OCI-LY7 (cell line): ENCODE measurements at regions not wholly inside any gene's neighbourhood (a gene's known extent, or its start where the extent isn't known, plus 50 kb on each side); places are given as distances from the start of the nearest gene placed in this dataset.

Source experiments
- EZH2phosphoT487 ChIP-seq: fragments of 200-600 bp; sonication (generic); IDR thresholded peaks from 2 replicates; pipeline ENCODE4 v1.6.1; 2018; ENCODE audit warnings: low read depth, borderline replicate concordance, mild to moderate bottlenecking, mixed run types, antibody characterized with exemption, low read length, moderate library complexity, mixed read lengths
- TF ChIP-seq, protein P1 (sequence below): fragments of 200-600 bp; sonication (generic); conservative IDR thresholded peaks from 2 replicates; pipeline ENCODE4 v1.5.1; 2014; ENCODE audit warnings: mild to moderate bottlenecking, antibody characterized with exemption, low read length, moderate library complexity, mixed read lengths

DNA sequence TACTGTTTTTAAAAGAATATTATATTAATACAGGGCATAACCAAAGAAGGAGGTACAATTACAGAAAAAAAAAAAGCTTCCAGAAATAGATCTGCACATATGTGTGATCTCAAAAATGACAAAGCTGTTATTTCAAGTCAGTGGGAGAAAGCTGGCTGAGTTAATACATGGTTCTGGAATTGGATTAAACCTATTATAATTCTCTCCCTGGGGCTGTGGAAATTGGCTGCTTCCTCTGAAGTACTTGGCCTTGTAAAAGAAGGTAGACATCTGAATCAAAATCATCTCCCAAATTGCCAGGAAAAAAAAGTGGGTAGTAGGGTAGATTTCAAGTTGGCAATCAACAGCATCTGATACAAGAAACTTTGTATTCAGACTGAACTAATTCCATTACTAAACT lies 723.9 kb upstream of the ALCAM start:
- TF ChIP-seq, protein P1, sequence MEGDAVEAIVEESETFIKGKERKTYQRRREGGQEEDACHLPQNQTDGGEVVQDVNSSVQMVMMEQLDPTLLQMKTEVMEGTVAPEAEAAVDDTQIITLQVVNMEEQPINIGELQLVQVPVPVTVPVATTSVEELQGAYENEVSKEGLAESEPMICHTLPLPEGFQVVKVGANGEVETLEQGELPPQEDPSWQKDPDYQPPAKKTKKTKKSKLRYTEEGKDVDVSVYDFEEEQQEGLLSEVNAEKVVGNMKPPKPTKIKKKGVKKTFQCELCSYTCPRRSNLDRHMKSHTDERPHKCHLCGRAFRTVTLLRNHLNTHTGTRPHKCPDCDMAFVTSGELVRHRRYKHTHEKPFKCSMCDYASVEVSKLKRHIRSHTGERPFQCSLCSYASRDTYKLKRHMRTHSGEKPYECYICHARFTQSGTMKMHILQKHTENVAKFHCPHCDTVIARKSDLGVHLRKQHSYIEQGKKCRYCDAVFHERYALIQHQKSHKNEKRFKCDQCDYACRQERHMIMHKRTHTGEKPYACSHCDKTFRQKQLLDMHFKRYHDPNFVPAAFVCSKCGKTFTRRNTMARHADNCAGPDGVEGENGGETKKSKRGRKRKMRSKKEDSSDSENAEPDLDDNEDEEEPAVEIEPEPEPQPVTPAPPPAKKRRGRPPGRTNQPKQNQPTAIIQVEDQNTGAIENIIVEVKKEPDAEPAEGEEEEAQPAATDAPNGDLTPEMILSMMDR: no peak
- TF ChIP-seq EZH2phosphoT487: no peak
